Type B pancreatic cell (in vitro differentiated cells): ENCODE measurements at regions not wholly inside any gene's neighbourhood (a gene's known extent, or its start where the extent isn't known, plus 50 kb on each side); places are given as distances from the start of the nearest gene placed in this dataset.

Source experiments
- DNase-seq: peaks from one replicate; pipeline ENCODE4 v3.0.0; 2021; ENCODE audit warnings: mixed read lengths; ENCODE audit not compliant: unreplicated experiment; ENCODE audit errors: extremely low spot score
- H3K27ac Mint-ChIP-seq: 2 replicates; pipeline ENCODE4 v1.8.0; 2021; ENCODE audit warnings: mild to moderate bottlenecking, mixed read lengths
- H3K27me3 Mint-ChIP-seq: 2 replicates; pipeline ENCODE4 v1.8.0; 2021; ENCODE audit warnings: mixed read lengths
- H3K36me3 Mint-ChIP-seq: 2 replicates; pipeline ENCODE4 v1.8.0; 2021; ENCODE audit warnings: mixed read lengths
- H3K4me1 Mint-ChIP-seq: one replicate; pipeline ENCODE4 v1.8.0; 2021; ENCODE audit warnings: mixed read lengths; ENCODE audit not compliant: unreplicated experiment
- H3K4me3 Mint-ChIP-seq: 2 replicates; pipeline ENCODE4 v1.8.0; 2021; ENCODE audit warnings: mild to moderate bottlenecking, mixed read lengths
- H3K9me3 Mint-ChIP-seq: 2 replicates; pipeline ENCODE4 v1.8.0; 2021; ENCODE audit warnings: mixed read lengths
- TF ChIP-seq, protein P1 (sequence below): fragments of 200-600 bp; sonication (generic); conservative IDR thresholded peaks from 2 replicates; pipeline ENCODE4 v1.5.0; 2021; ENCODE audit warnings: antibody characterized with exemption, mild to moderate bottlenecking

- no peaks in the 10 kb centered on the region for H3K27me3 Mint-ChIP-seq
- no peaks in the 10 kb centered on the region for H3K9me3 Mint-ChIP-seq
- peaks cover 10% of the 10 kb centered on the region for H3K4me1 Mint-ChIP-seq
- no peak overlapping the region for H3K27ac Mint-ChIP-seq
- TF ChIP-seq, protein P1, sequence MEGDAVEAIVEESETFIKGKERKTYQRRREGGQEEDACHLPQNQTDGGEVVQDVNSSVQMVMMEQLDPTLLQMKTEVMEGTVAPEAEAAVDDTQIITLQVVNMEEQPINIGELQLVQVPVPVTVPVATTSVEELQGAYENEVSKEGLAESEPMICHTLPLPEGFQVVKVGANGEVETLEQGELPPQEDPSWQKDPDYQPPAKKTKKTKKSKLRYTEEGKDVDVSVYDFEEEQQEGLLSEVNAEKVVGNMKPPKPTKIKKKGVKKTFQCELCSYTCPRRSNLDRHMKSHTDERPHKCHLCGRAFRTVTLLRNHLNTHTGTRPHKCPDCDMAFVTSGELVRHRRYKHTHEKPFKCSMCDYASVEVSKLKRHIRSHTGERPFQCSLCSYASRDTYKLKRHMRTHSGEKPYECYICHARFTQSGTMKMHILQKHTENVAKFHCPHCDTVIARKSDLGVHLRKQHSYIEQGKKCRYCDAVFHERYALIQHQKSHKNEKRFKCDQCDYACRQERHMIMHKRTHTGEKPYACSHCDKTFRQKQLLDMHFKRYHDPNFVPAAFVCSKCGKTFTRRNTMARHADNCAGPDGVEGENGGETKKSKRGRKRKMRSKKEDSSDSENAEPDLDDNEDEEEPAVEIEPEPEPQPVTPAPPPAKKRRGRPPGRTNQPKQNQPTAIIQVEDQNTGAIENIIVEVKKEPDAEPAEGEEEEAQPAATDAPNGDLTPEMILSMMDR = no peak
- no peak overlapping the region for H3K4me3 Mint-ChIP-seq
- H3K36me3 Mint-ChIP-seq = no peaks in the 10 kb centered on the region
- no peak for DNase-seq
These were observed 481.3 kb upstream of the CHAC2 start for GRCh38 chr2:53286345-53286744.

DNA sequence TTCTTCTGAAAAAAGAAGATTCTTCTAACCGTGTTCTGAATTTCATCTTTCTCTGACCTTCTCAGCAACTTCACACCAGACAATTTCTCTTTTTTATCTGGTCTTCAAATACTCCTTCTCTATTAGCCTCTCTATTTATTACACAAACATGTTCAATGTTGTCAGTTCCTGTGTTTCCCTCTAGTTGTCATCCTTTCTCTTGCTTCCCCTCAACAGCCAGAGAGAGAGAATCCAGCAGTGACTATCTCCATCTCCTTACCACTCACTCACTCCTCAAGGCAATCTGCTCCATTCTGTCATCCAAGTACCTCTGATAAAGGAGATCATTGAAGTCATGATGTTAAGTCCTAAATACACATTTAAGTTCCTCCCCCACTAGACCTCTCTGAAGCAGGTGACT is 491.9 kb upstream of the CHAC2 start:
- Mint-ChIP-seq H3K4me1 (no peaks in the 10 kb centered on the region), H3K27ac (no peak overlapping the region), H3K9me3 (no peaks in the 10 kb centered on the region), H3K27me3 (no peaks in the 10 kb centered on the region), H3K36me3 (no peaks in the 10 kb centered on the region), H3K4me3 (no peak overlapping the region)
- TF ChIP-seq, protein P1 = no peak
- no peak for DNase-seq

GRCh38 chr2:53268626-53269025 is 499.0 kb upstream of the CHAC2 start:
- H3K36me3 Mint-ChIP-seq = no peaks in the 10 kb centered on the region
- H3K4me1 Mint-ChIP-seq = no peaks in the 10 kb centered on the region
- TF ChIP-seq, protein P1 = no peak

DNA sequence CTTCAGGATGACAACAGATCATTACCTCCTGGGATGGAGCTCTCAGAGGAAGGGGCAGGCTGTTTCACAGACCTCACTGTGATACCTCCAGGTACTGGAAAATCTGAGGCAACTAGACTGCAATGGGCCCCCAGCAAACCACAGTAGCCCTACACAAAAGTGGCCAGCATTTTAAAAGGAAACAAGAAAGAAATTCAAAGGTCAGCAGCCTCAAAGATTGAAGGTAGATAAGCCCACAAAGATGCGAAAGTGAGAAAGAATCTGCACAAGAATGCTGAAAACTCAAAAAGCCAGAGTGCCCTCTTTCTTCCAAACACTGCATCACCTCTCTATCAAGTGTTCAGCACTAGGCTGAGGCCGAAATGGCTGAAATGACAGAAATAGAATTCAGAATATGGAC is 499.5 kb upstream of the CHAC2 start:
- Mint-ChIP-seq H3K27ac (no peak overlapping the region), H3K4me3 (no peak overlapping the region), H3K9me3 (no peaks in the 10 kb centered on the region), H3K4me1 (no peaks in the 10 kb centered on the region), H3K27me3 (no peaks in the 10 kb centered on the region), H3K36me3 (no peaks in the 10 kb centered on the region)
- no peak for DNase-seq
- TF ChIP-seq, protein P1 = peak; percentile 29

More at GRCh38 chr2:53268626-53269025, 499.0 kb upstream of the CHAC2 start:
- Mint-ChIP-seq H3K4me3 (no peak overlapping the region), H3K9me3 (no peaks in the 10 kb centered on the region), H3K27me3 (no peaks in the 10 kb centered on the region), H3K27ac (no peak overlapping the region)
- no peak for DNase-seq

- Mint-ChIP-seq H3K4me3 (no peak overlapping the region), H3K27ac (no peak overlapping the region), H3K9me3 (no peaks in the 10 kb centered on the region), H3K4me1 (no peaks in the 10 kb centered on the region), H3K27me3 (no peaks in the 10 kb centered on the region), H3K36me3 (no peaks in the 10 kb centered on the region)
- TF ChIP-seq, protein P1 = no peak
- DNase-seq = no peak
These were observed 501.9 kb upstream of the CHAC2 start for GRCh38 chr2:53265544-53266299.
